IgD-negative memory B cell (primary cell): ENCODE measurements at regions not wholly inside any gene's neighbourhood (a gene's known extent, or its start where the extent isn't known, plus 50 kb on each side); places are given as distances from the start of the nearest gene placed in this dataset.
A peak's percentile ranks its signal among the peaks of the same experiment; 100 is the strongest.
"Not testable (repeated sequence)": the region's sequence is repeated elsewhere in the genome, so short reads cannot be mapped to it uniquely, and the experiment has no call there.

Experiments used
- H3K27ac Mint-ChIP-seq, 3 donors: one replicate each; pipeline ENCODE4 v1.8.0; 2020 to 2022; ENCODE audit warnings: mild to moderate bottlenecking in 3 of 3, mixed read lengths in 3 of 3, moderate library complexity in 1 of 3
- H3K27me3 Mint-ChIP-seq: one replicate; pipeline ENCODE4 v1.8.0; 2021; ENCODE audit warnings: mixed read lengths
- H3K36me3 Mint-ChIP-seq: one replicate; pipeline ENCODE4 v1.8.0; 2020; ENCODE audit warnings: mild to moderate bottlenecking, mixed read lengths
- H3K4me1 Mint-ChIP-seq, 3 donors: one replicate each; pipeline ENCODE4 v1.8.0; 2020 to 2022; ENCODE audit warnings: mixed read lengths in 3 of 3, mild to moderate bottlenecking in 1 of 3
- H3K4me3 Mint-ChIP-seq, 4 donors: one replicate each; pipeline ENCODE4 v1.8.0; 2020 to 2022; ENCODE audit warnings: mild to moderate bottlenecking in 4 of 4, mixed read lengths in 4 of 4, moderate library complexity in 3 of 4
- H3K9me3 Mint-ChIP-seq, 3 donors: one replicate each; pipeline ENCODE4 v1.8.0; 2020 to 2021; ENCODE audit warnings: mixed read lengths in 3 of 3, mild to moderate bottlenecking in 1 of 3

- H3K4me3 Mint-ChIP-seq = no peak overlapping the region
- H3K36me3 Mint-ChIP-seq = peaks cover 1% of the 10 kb centered on the region
- H3K4me1 Mint-ChIP-seq = no peaks in the 10 kb centered on the region
- no peak overlapping the region for H3K27ac Mint-ChIP-seq
- H3K27me3 Mint-ChIP-seq = no peaks in the 10 kb centered on the region
- peaks cover 11 to 18% (median 14%) of the 10 kb centered on the region in 3 donors for H3K9me3 Mint-ChIP-seq
Observed at GRCh38 chr5:85488295-85488694, 1103.6 kb upstream of the EDIL3 start.

- Mint-ChIP-seq H3K4me3 (no peak overlapping the region), H3K4me1 (no peaks in the 10 kb centered on the region), H3K27ac (no peak overlapping the region), H3K9me3 (peaks cover 0 to 2% (median 0%) of the 10 kb centered on the region in 3 donors), H3K36me3 (no peaks in the 10 kb centered on the region), H3K27me3 (no peaks in the 10 kb centered on the region)
Observed at GRCh38 chr5:85500869-85501268, 1116.2 kb upstream of the EDIL3 start.

GRCh38 chr5:85512896-85513295 is 1104.8 kb upstream of the COX7C start:
- H3K9me3 Mint-ChIP-seq = peaks cover 5 to 23% (median 6%) of the 10 kb centered on the region in 3 donors
- no peak overlapping the region for H3K4me3 Mint-ChIP-seq
- H3K27me3 Mint-ChIP-seq = no peaks in the 10 kb centered on the region
- H3K4me1 Mint-ChIP-seq = no peaks in the 10 kb centered on the region
- no peak overlapping the region for H3K27ac Mint-ChIP-seq
- no peaks in the 10 kb centered on the region for H3K36me3 Mint-ChIP-seq

- no peaks in the 10 kb centered on the region for H3K27me3 Mint-ChIP-seq
- no peaks in the 10 kb centered on the region for H3K36me3 Mint-ChIP-seq
Observed at GRCh38 chr5:85515588-85515987, 1102.2 kb upstream of the COX7C start.

GRCh38 chr5:85517386-85517785 is 1100.4 kb upstream of the COX7C start:
- Mint-ChIP-seq H3K9me3 (peaks cover 2 to 4% (median 3%) of the 10 kb centered on the region in 3 donors), H3K36me3 (no peaks in the 10 kb centered on the region), H3K4me1 (no peaks in the 10 kb centered on the region), H3K27me3 (no peaks in the 10 kb centered on the region), H3K4me3 (no peak overlapping the region), H3K27ac (no peak overlapping the region)

More at GRCh38 chr5:85515588-85515987, 1102.2 kb upstream of the COX7C start:
- no peak overlapping the region for H3K4me3 Mint-ChIP-seq
- no peaks in the 10 kb centered on the region for H3K4me1 Mint-ChIP-seq
- peaks cover 4 to 6% (median 5%) of the 10 kb centered on the region in 3 donors for H3K9me3 Mint-ChIP-seq
- H3K27ac Mint-ChIP-seq = no peak overlapping the region

- no peaks in the 10 kb centered on the region for H3K27me3 Mint-ChIP-seq
- H3K9me3 Mint-ChIP-seq = no peaks in the 10 kb centered on the region
- H3K27ac Mint-ChIP-seq = no peak overlapping the region
- no peaks in the 10 kb centered on the region for H3K4me1 Mint-ChIP-seq
- no peaks in the 10 kb centered on the region for H3K36me3 Mint-ChIP-seq
- H3K4me3 Mint-ChIP-seq = no peak overlapping the region
Observed at GRCh38 chr5:85533341-85534047, 1084.2 kb upstream of the COX7C start.

GRCh38 chr5:85538362-85538761 is 1079.4 kb upstream of the COX7C start:
- Mint-ChIP-seq H3K27me3 (no peaks in the 10 kb centered on the region), H3K4me3 (no peak overlapping the region), H3K4me1 (no peaks in the 10 kb centered on the region), H3K27ac (no peak overlapping the region), H3K9me3 (peaks cover 0 to 3% (median 2%) of the 10 kb centered on the region in 3 donors), H3K36me3 (peaks cover 1% of the 10 kb centered on the region)

GRCh38 chr5:85545129-85545528 is 1072.6 kb upstream of the COX7C start:
- Mint-ChIP-seq H3K9me3 (peaks cover 0 to 3% (median 2%) of the 10 kb centered on the region in 3 donors), H3K27me3 (no peaks in the 10 kb centered on the region), H3K27ac (no peak overlapping the region), H3K4me3 (no peak overlapping the region), H3K36me3 (peaks cover 1% of the 10 kb centered on the region), H3K4me1 (no peaks in the 10 kb centered on the region)

- H3K36me3 Mint-ChIP-seq = no peaks in the 10 kb centered on the region
- H3K4me1 Mint-ChIP-seq = no peaks in the 10 kb centered on the region
- H3K27me3 Mint-ChIP-seq = no peaks in the 10 kb centered on the region
- no peak overlapping the region for H3K27ac Mint-ChIP-seq
- peaks cover 4 to 7% (median 7%) of the 10 kb centered on the region in 3 donors for H3K9me3 Mint-ChIP-seq
- H3K4me3 Mint-ChIP-seq = peak overlapping the region in 1 of 4 donors; percentile 75
Observed at GRCh38 chr5:85549229-85549628, 1068.5 kb upstream of the COX7C start.

GRCh38 chr5:85549836-85550599 is 1067.7 kb upstream of the COX7C start:
- H3K27ac Mint-ChIP-seq = no peak overlapping the region
- no peaks in the 10 kb centered on the region for H3K4me1 Mint-ChIP-seq
- no peak overlapping the region for H3K4me3 Mint-ChIP-seq
- no peaks in the 10 kb centered on the region for H3K36me3 Mint-ChIP-seq
- peaks cover 4 to 11% (median 9%) of the 10 kb centered on the region in 3 donors for H3K9me3 Mint-ChIP-seq
- H3K27me3 Mint-ChIP-seq = no peaks in the 10 kb centered on the region

- no peaks in the 10 kb centered on the region for H3K36me3 Mint-ChIP-seq
- no peak overlapping the region for H3K4me3 Mint-ChIP-seq
- H3K9me3 Mint-ChIP-seq = peaks cover 9 to 30% (median 16%) of the 10 kb centered on the region in 3 donors
- H3K4me1 Mint-ChIP-seq = no peaks in the 10 kb centered on the region
- H3K27me3 Mint-ChIP-seq = no peaks in the 10 kb centered on the region
- no peak overlapping the region for H3K27ac Mint-ChIP-seq
Observed at GRCh38 chr5:85556464-85556863, 1061.3 kb upstream of the COX7C start.

- Mint-ChIP-seq H3K4me1 (peaks cover 0 to 2% (median 0%) of the 10 kb centered on the region in 3 donors), H3K9me3 (peaks cover 0 to 3% (median 2%) of the 10 kb centered on the region in 3 donors), H3K36me3 (no peaks in the 10 kb centered on the region), H3K27me3 (no peaks in the 10 kb centered on the region), H3K4me3 (no peak overlapping the region), H3K27ac (no peak overlapping the region)
Observed at GRCh38 chr5:85576666-85577065, 1041.1 kb upstream of the COX7C start.

- not testable (repeated sequence) for H3K4me1 Mint-ChIP-seq, H3K27ac Mint-ChIP-seq
Observed at GRCh38 chr5:85587806-85588205, 1029.9 kb upstream of the COX7C start.

GRCh38 chr5:85588268-85588667 is 1029.5 kb upstream of the COX7C start:
- H3K9me3 Mint-ChIP-seq = peaks cover 2 to 12% (median 9%) of the 10 kb centered on the region in 3 donors
- H3K4me3 Mint-ChIP-seq, H3K4me1 Mint-ChIP-seq, H3K36me3 Mint-ChIP-seq, H3K27me3 Mint-ChIP-seq, H3K27ac Mint-ChIP-seq: not testable (repeated sequence)

More at GRCh38 chr5:85587806-85588205, 1029.9 kb upstream of the COX7C start:
- H3K4me3 Mint-ChIP-seq, H3K27me3 Mint-ChIP-seq, H3K36me3 Mint-ChIP-seq: not testable (repeated sequence)
- peaks cover 2 to 12% (median 10%) of the 10 kb centered on the region in 3 donors for H3K9me3 Mint-ChIP-seq

- peaks cover 0 to 7% (median 5%) of the 10 kb centered on the region in 3 donors for H3K9me3 Mint-ChIP-seq
- no peaks in the 10 kb centered on the region for H3K4me1 Mint-ChIP-seq
- no peaks in the 10 kb centered on the region for H3K27me3 Mint-ChIP-seq
- H3K27ac Mint-ChIP-seq = no peak overlapping the region
- H3K4me3 Mint-ChIP-seq = no peak overlapping the region
- H3K36me3 Mint-ChIP-seq = no peaks in the 10 kb centered on the region
Observed at GRCh38 chr5:85590764-85591163, 1027.0 kb upstream of the COX7C start.
